Thoracic aorta (tissue), 2 donors: ENCODE measurements at regions not wholly inside any gene's neighbourhood (a gene's known extent, or its start where the extent isn't known, plus 50 kb on each side); places are given as distances from the start of the nearest gene placed in this dataset.

ENCODE experiments used
- ATAC-seq: fragments of 150-250 bp; one replicate; pipeline ENCODE4 v1.8.0; 2017; ENCODE audit warnings: low read depth; ENCODE audit not compliant: insufficient number of reproducible peaks, low FRiP score
- DNase-seq: peaks from one replicate; pipeline ENCODE4 v3.0.0-alpha.2; 2020; ENCODE audit warnings: low spot score
- H3K27ac ChIP-seq, 2 donors: fragments of 200-600 bp; sonication (generic); 1 replicate in 1 of 2; 2 replicates in 1 of 2; pipeline ENCODE4 v1.5.1; 2016; ENCODE audit warnings: mild to moderate bottlenecking in 2 of 2, moderate library complexity in 2 of 2
- H3K27me3 ChIP-seq: fragments of 200-600 bp; sonication (generic); replicated peaks from 2 replicates; pipeline ENCODE4 v1.6.0; 2016; ENCODE audit warnings: mild to moderate bottlenecking; ENCODE audit not compliant: insufficient read depth
- H3K36me3 ChIP-seq: fragments of 200-600 bp; sonication (generic); one replicate; pipeline ENCODE4 v1.5.1; 2016
- H3K4me1 ChIP-seq, 2 donors: fragments of 200-600 bp; sonication (generic); 1 replicate in 1 of 2; 2 replicates in 1 of 2; pipeline versions ENCODE4 v1.5.1 to v1.6.0; 2016; ENCODE audit warnings: low read depth in 2 of 2, mild to moderate bottlenecking in 1 of 2; ENCODE audit not compliant: control insufficient read depth in 1 of 2
- H3K4me3 ChIP-seq: fragments of 200-600 bp; sonication (generic); 2 replicates; pipeline ENCODE4 v1.5.1; 2016; ENCODE audit warnings: mild to moderate bottlenecking
- H3K9me3 ChIP-seq: fragments of 200-600 bp; sonication (generic); 2 replicates; pipeline ENCODE4 v1.5.1; 2016
- TF ChIP-seq, protein P1 (sequence below): fragments of 200-600 bp; sonication (generic); IDR thresholded peaks from one replicate; pipeline ENCODE4 v1.5.1; 2019; ENCODE audit warnings: antibody characterized with exemption

- no peaks in the 10 kb centered on the region for H3K4me1 ChIP-seq
- H3K27ac ChIP-seq, result no peak overlapping the region
- ATAC-seq, result no peak
- no peak for DNase-seq
- no peaks in the 10 kb centered on the region for H3K27me3 ChIP-seq
- no peaks in the 10 kb centered on the region for H3K36me3 ChIP-seq
- H3K9me3 ChIP-seq, result no peaks in the 10 kb centered on the region
- TF ChIP-seq, protein P1, sequence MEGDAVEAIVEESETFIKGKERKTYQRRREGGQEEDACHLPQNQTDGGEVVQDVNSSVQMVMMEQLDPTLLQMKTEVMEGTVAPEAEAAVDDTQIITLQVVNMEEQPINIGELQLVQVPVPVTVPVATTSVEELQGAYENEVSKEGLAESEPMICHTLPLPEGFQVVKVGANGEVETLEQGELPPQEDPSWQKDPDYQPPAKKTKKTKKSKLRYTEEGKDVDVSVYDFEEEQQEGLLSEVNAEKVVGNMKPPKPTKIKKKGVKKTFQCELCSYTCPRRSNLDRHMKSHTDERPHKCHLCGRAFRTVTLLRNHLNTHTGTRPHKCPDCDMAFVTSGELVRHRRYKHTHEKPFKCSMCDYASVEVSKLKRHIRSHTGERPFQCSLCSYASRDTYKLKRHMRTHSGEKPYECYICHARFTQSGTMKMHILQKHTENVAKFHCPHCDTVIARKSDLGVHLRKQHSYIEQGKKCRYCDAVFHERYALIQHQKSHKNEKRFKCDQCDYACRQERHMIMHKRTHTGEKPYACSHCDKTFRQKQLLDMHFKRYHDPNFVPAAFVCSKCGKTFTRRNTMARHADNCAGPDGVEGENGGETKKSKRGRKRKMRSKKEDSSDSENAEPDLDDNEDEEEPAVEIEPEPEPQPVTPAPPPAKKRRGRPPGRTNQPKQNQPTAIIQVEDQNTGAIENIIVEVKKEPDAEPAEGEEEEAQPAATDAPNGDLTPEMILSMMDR, result no peak
- no peak overlapping the region for H3K4me3 ChIP-seq
Observed at GRCh38 chr2:83240611-83241010, 1218.5 kb downstream of the SUCLG1 start.

DNA sequence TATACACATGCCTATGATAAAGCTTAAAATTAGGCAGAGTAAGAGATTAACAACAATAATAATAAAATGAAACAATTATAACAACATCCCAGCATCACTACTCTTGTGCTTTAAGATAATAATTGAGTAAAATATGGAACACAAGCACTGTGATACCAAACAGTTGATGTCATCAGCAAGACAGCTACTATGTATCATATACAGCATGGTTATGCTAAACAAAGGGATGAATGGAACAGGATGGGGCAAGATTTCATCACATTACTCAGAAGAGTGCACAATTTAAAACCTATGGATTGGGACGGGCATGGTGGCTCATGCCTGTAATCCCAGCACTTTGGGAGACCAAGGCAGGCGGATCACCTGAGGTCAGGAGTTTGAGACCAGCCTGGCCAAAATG is 1221.0 kb downstream of the SUCLG1 start:
- no peaks in the 10 kb centered on the region for H3K9me3 ChIP-seq
- H3K27me3 ChIP-seq, result no peaks in the 10 kb centered on the region
- DNase-seq, result no peak
- no peak overlapping the region for H3K27ac ChIP-seq
- no peaks in the 10 kb centered on the region for H3K36me3 ChIP-seq
- TF ChIP-seq, protein P1, result no peak
- no peak overlapping the region for H3K4me3 ChIP-seq
- no peak for ATAC-seq
- H3K4me1 ChIP-seq, result no peaks in the 10 kb centered on the region

GRCh38 chr2:83234246-83234645 is 1224.8 kb downstream of the SUCLG1 start:
- Histone ChIP-seq H3K4me3 (no peak overlapping the region), H3K9me3 (no peaks in the 10 kb centered on the region), H3K36me3 (no peaks in the 10 kb centered on the region), H3K4me1 (no peaks in the 10 kb centered on the region), H3K27ac (no peak overlapping the region), H3K27me3 (no peaks in the 10 kb centered on the region)
- no peak for DNase-seq
- TF ChIP-seq, protein P1, result no peak
- no peak for ATAC-seq

DNA sequence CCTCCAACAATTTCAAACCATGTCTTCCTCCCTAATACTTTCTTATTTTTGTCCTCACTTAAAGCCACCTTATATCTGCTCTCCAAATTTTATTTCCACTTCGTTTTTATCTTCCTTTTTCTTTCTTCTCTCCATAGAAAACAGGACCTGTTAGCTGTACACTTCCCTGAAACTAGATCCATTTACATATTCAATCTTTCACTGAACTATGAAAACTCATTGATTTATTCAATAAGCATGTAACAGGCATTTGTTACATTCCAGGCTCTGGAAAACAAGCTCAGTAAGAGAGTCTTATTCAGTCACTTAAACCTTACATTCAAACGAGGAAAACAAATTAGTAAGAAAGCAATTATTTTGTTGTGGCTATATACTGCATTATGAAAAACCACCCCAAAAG is 1225.3 kb downstream of the SUCLG1 start:
- DNase-seq, result no peak
- Histone ChIP-seq H3K9me3 (no peaks in the 10 kb centered on the region), H3K4me3 (no peak overlapping the region), H3K4me1 (no peaks in the 10 kb centered on the region), H3K36me3 (no peaks in the 10 kb centered on the region), H3K27me3 (no peaks in the 10 kb centered on the region), H3K27ac (no peak overlapping the region)
- TF ChIP-seq, protein P1, result no peak
- no peak for ATAC-seq

GRCh38 chr2:83233326-83233725 is 1225.8 kb downstream of the SUCLG1 start:
- Histone ChIP-seq H3K36me3 (no peaks in the 10 kb centered on the region), H3K4me3 (no peak overlapping the region), H3K27ac (no peak overlapping the region), H3K4me1 (no peaks in the 10 kb centered on the region), H3K27me3 (no peaks in the 10 kb centered on the region), H3K9me3 (no peaks in the 10 kb centered on the region)
- DNase-seq (no peak), ATAC-seq (no peak)
- TF ChIP-seq, protein P1, result no peak
